Activated CD8-positive, alpha-beta memory T cell treated with anti-CD3 and anti-CD28 coated beads for 48 hours (primary cell): ENCODE measurements at regions not wholly inside any gene's neighbourhood (a gene's known extent, or its start where the extent isn't known, plus 50 kb on each side); places are given as distances from the start of the nearest gene placed in this dataset.
"Not testable (repeated sequence)": the region's sequence is repeated elsewhere in the genome, so short reads cannot be mapped to it uniquely, and the experiment has no call there.

ENCODE experiments used
- DNase-seq, 3 experiments: peaks; one replicate each; pipeline ENCODE4 v3.0.0-alpha.2; 2020; ENCODE audit warnings: low read depth in 2 of 3, low spot score in 2 of 3

DNA sequence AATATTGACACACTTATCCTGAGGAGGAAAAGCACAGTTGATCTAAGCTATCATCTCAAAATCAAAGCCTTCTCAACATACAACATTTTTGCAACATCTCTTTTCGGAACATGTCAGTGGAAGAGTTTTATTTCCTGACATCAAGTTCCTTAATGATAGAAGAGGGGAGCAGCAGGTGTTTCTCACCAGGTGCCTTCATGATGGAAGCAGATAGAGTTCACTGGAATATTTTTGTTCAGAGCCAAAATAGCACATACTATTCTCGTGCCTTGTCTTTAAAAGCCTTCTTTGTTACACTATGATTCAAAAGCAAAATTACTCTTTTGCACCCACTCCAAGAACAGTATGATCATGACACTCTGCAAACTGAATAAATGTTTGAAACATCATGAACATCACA is 176.9 kb upstream of the CCNG1 start:
- DNase-seq, result no peak

DNA sequence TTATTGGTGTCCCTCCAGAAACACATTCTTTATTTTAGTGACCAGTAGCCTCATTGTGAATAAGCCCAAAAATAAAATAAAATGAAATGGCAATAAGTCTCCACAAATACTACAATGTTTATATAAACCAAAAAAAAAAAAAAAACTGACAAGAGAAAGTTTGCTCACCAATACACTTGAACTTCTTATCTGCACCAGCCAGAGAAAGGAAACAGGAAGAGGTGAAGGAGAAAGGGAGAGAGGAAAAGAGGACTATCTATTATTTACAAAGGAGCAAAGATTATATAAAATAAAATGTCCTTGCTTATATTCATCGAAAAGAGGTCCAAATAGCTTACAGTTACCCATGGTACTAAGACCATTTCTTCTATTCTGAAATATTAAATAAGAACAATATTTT is 176.4 kb upstream of the CCNG1 start:
- DNase-seq, result no peak

DNA sequence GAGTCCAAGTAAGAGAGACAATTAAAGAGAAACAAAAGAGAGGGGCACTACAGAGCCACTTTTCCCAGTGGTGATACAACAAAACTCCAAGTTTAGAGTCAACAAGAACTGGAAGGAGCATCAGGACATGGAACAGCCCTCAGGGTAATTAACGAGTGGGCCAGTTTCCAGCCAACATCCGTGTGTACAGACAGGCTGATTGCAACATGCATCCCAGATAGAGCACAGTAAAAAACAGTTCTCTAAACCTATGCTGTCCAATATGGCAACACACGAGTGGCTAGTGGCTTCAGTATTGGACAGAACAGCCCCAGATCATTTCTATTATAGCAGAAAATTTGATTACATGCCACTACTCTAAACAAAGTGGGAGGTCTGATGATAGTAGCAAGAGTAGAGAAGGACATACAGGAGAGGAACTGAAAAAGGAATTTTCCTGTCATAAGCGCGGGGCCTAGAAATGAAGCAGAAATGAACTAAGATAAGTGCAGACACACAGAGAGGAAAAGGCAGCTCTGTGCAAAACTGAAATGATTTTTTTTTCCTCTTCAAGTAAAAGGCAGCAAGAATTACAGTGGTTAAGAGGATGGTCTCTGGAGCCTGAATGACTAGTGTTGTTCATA is 175.6 kb upstream of the CCNG1 start:
- DNase-seq, result no peak

DNA sequence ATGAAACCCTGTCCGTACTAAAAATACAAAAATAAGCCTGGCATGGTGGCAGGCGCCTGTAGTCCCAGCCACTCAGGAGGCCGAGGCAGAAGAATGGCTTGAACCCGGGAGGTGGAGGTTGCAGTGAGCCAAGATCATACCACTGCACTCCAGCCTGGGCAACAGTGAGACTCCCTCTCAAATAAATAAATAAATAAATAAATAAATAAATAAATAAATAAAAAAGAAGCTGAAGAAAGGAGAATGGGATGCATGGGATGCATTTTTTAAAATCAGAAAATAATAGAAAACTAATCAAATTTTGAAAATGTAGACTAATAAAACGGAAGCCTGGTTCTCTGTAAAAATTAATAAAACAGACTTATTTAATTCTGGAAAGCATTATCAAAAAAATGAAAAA is 171.1 kb upstream of the CCNG1 start:
- not testable (repeated sequence) for DNase-seq

GRCh38 chr5:163269624-163270023 is 167.8 kb upstream of the CCNG1 start:
- DNase-seq, result no peak

DNA sequence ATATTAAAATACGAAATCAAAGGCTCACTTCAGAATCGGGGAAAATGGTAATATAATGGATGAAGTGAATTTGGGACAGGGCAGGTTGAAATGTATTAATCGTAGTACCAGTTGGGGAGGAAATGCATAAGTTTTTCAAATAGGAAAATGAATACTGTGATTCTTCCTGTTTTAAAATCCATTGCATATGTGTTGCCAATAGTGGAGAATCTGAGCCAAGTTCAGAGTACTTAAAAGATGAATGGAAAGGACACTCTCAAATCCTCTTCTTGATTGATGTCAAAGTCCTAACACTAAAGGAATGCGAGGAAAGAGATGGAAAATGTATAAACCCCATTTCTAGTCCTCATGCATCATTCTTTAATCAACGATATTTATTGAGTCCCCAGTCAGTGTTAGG is 160.9 kb upstream of the CCNG1 start:
- no peak for DNase-seq

GRCh38 chr5:163280897-163281296 is 156.5 kb upstream of the CCNG1 start:
- DNase-seq, result not testable (repeated sequence)

- DNase-seq, result no peak
These were observed 155.9 kb upstream of the CCNG1 start for GRCh38 chr5:163281512-163281911.

GRCh38 chr5:163293836-163294235 is 143.6 kb upstream of the CCNG1 start:
- no peak for DNase-seq

DNA sequence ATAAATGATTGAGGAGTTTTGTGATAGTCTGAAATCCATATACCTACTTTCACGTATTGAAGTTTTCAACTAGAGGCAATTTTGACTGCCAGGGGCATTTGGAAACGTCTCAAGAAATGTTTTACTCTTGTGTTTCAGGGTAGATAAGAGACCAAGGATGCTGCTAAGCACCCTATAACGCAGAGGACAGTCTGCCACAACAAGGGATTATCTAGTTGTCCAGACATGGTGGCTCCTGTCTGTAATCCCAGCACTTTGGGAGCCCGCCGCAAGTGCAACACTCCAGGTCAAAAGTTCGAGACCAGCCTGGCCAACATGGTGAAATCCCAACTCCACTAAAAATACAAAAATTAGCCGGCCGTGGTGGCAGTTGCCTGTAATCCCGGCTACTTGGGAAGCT is 133.7 kb upstream of the CCNG1 start:
- DNase-seq, result no peak

DNA sequence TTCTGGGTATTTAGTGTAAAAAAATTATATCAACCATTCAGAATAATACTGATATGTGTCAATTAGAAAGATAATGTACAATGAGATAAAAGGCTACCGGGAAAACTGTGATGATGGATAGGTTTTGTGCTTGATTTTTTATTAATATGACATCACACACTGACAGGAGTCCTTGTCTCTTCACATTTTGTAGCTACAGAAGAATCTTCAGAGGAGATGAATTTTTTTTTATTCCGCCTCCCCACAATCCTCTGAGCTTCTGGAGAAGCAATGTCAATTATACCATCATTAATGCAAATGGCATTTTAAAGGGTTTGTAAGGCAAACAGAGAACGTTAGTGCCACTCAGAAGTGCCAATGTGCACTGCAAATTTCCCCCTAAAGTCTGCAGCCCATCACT is 131.7 kb upstream of the CCNG1 start:
- DNase-seq, result no peak

- no peak for DNase-seq
These were observed 131.0 kb upstream of the CCNG1 start for GRCh38 chr5:163306421-163306820.

GRCh38 chr5:163309914-163310313 is 127.5 kb upstream of the CCNG1 start:
- DNase-seq, result no peak

- no peak for DNase-seq
These were observed 126.4 kb upstream of the CCNG1 start for GRCh38 chr5:163310997-163311396.

GRCh38 chr5:163312598-163312997 is 124.8 kb upstream of the CCNG1 start:
- DNase-seq, result no peak

DNA sequence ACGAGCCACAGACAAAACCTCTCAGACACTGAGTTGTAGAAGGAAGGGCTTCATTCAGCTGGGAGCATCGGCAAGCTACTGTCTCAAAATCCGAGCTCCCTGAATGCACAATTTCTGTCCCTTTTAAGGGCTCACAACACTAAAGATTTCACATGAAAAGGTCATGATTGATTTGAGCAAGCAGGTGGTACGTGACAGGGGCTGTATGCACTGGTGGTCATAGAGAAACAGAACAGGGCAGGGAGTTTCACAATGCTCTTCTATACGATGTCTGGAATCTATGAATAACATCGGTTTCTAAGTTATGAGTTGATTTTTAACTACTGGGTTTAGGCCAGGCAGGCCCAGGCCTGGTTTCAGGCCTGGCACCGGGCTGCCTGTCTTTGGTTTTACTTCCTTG is 124.3 kb upstream of the CCNG1 start:
- not testable (repeated sequence) for DNase-seq

- DNase-seq, result not testable (repeated sequence)
These were observed 121.0 kb upstream of the CCNG1 start for GRCh38 chr5:163316374-163316773.

DNA sequence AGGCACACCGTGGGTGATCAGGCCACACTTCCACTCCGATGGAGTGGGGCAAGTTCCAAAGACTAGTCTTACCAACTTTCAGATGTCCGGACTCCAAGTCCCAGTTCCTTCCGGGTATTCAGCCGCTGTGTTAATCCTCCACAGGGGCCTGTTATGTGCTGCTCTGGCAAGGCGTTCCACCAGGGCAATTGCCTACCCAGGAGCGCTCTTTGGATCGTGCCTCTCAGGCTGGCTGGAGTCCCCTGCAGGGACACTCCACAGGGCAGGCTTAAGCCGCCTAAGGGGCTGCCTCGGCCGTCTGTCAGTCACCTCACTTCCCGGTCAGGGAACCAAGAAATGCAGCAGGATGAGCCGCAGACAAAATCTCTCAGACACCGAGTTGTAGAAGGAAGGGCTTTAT is 118.7 kb upstream of the CCNG1 start:
- no peak for DNase-seq

DNA sequence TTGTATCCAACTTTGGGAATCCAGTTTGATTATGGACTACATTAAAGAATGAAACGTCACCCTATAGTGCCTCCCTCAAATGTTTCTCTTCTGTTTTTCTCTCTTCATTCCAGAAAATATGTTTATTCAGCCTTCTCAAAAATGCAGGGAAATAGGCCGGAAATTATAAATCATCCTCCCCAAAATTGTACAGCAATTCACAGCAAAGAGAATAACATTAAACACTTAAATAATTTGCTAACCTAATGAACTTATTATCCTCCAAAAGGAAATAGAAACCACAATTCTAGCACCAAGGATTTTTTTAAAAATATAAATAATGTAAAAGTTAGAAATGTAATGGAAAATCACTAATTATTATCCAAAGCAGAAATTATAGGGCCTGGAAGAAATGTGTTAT is 115.9 kb upstream of the CCNG1 start:
- no peak for DNase-seq

DNA sequence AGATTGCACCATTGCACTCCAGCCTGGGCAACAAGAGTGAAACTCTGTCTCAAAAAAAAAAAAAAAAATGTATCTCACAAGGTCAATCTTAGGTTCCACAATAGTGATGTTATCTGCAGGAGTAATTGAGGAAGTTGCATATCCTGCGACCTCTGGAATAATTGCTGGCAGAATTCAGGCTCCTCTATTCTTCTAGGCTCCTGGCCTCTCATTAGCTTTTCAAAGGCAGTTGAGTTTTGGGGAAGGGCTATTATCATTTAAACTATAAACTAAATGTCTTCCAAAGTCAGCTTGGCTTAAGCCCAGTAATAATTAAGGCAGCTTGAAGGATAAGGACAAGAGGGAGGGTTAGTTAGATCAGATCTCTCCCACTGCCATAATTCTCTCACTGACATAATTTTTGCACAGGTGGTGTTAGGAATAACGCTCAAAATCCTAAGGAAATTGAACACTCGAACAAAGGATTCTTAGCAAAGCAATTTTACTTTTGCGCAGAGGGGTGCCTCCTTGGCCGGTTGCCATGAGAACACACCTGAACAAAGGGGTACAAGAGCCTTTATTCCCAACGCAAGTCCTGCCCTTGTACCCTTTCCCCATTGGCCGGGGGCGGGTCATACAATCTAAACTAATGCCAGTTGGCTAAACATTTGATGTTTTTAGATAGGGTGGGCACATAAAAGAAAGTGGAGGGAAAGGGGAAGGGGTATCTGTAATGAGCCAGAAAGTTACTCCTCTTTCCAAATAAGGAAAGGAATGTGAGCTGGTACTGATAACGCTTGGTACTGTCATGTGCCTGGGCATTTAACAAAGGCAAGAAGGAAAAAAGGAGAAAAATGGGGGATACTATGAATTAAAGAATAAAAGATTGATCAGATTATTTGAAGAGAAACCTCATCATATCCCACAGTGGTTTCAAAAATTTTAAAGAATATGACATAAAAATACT is 106.4 kb upstream of the CCNG1 start:
- no peak for DNase-seq

GRCh38 chr5:163336074-163336473 is 101.3 kb upstream of the CCNG1 start:
- DNase-seq, result not testable (repeated sequence)

- no peak for DNase-seq
These were observed 98.2 kb upstream of the CCNG1 start for GRCh38 chr5:163339148-163339547.

DNA sequence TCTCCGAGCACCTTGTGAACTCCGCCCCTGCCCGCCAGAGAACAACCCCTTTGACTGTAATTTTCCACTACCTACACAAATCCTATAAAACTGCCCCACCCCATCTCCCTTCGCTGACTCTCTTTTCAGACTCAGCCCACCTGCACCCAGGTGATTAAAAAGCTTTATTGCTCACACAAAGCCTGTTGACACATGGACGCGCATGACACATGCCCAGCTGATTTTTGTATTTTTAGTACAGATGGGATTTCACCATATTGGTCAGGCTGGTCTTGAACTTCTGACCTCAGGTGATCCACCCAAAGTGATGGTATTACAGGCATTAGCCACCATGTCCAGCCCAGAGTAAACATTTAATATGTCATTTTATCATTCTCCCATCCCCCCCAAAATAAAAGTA is 97.0 kb upstream of the CCNG1 start:
- not testable (repeated sequence) for DNase-seq
